ENCODE measurements at regions not wholly inside any gene's neighbourhood (a gene's known extent, or its start where the extent isn't known, plus 50 kb on each side); places are given as distances from the start of the nearest gene placed in this dataset.
"Not testable (repeated sequence)": the region's sequence is repeated elsewhere in the genome, so short reads cannot be mapped to it uniquely, and the experiment has no call there.

DNA sequence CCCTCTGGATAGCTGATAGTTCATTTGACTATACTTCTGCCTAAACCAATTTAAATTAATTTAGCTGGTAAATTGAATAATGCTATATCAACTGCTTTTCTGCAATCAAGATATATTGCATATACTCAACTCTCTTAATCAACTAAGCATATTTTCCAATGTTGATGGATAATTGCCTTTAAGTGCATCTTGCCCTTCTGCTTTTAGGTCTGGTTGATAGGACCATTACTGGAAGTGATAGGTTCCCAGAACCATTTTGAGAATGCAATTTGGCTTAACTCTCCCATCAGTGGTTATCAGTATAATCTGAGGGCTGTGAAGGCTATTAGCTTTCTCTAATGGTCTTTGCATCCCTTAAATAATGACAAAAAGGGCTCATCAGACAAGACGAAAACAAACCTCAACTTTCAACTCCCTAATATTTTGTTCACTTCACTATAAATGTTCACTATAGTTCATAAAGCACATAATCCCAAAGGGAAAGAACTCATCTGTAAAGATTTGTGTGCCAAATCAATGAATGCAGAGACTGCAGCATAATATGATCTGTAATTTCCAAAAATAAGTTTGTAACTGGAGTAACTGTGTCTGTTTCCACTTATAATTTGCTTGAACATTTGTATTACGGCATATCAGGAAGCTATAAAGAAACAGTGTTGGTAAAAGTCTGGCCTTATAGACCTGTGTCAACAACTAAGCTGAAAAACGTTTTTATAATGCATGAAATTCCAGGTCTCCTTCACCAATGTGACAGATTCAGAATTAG is 273.6 kb downstream of the FBXO8 start:
- DNase-seq = no peak

DNA sequence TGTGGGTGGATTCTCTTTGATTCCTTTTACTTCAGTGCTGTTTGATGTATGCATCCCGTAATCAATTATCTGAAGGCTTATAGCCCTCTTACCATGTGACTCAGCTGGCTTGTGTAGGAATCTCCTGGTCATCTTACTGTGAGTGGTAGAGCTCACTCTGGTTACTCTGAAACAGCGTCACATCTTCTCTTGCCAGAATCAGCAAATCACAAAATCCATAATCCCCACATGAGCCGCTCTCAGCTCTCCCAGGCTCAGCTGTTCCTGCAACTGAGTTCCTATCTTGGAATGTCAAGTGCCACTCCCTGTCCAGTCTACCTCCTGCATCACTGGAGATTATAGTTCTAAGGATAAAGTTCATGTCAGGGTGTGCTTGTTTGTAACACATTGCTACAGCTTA is 278.0 kb downstream of the FBXO8 start:
- DNase-seq = no peak

DNA sequence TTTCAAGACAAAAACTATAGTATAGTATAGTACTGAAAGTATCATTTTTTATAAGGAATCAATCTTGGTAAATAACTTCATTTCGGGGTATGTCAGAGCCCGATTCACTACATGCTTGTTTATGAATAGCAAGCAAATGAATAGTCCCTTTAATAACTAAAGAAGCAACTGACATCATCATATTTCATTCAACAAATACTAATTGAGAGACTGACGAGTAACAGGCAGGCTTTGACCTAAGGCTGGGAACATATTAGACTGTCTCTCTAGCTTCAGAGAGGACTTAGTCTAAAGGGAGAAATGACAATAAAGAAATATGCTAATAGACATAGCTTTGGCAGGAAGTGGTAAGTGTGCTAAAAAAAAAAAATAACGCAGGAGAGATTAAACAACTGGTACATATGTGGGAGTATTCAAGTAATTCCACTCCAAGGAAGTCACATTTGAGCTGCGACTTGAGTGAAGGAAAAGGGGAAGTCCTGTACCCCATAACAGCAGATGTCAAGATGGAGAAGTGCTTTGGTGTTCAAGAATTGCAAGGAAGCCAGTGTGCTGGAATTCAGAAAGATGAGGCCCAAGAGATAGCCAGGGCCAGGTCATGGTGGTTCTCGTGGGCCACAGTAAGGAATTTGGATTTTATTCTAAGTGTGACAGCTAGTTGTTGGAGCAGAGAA is 284.9 kb downstream of the FBXO8 start:
- DNase-seq = no peak

DNA sequence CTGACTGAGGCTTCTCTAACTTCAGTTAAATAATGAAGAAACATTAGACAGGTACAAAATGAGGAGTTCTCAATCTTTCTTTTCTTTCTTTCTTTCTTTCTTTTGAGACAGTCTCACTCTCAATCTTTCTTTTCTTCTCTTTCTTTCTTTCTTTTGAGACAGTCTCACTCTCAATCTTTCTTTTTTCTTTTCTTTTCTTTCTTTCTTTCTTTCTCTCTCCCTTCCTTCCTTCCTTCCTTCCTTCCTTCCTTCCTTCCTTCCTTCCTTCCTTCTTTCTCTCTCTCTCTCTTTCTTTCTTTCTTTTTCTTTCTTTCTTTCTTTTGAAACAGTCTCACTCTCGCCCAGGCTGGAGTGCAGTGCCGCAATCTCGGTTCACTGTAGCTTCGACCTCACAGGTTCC is 287.7 kb downstream of the FBXO8 start:
- DNase-seq = not testable (repeated sequence)

DNA sequence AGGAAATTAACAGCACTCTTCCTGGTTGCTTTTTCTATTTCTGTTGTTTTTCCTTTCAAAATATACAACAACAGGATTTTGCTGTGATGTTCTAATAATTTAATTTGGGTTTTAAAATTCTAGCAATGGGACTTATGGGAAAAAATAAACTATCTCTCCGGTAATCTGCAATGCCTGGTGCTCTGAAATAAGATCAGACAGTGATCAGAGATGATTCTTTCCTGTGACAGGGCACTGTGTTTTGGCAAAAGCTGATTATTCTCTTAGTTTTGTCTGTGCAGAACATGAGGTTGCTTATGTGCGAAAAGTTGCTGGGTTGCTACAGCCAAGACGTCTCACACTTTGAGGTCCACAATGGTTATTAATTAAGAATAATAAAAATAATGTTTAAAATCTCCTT is 291.7 kb downstream of the FBXO8 start:
- no peak for DNase-seq

DNA sequence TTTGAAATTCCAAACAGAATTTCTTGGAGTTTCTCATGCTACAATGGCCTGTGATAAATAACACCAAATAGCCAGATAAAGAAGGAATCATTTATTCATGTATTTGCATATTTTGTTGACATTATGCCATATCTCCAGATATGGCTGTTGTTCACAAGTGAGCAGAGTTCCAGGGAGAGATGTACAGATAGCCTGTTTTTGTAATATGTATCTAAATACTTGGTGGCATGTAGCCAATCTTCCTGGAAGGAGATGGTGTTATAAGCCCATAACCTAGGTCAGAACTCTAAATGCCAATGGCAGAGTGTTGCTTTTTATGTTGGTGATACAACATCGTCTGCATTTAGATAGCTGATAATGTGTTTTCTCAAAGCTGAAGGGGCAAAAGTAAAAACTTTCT is 292.2 kb downstream of the FBXO8 start:
- no peak for DNase-seq

DNA sequence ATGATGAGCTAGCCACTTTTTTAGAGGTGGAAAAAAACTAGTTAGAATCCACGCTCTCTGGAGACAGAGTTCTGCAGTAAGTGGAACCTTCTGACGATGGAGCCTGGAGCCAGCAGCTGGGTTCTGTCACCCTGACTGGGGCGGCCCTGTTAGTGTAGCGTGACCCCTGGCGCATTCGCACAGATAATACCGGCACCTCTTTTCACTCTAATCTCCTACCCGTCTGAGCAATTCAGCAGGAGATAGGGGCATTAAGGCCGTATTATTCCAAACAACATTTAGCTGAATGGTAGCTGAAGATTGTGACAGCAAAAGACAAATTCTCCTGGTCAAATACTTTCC is 292.6 kb downstream of the FBXO8 start:
- DNase-seq = peak; percentile 30

DNA sequence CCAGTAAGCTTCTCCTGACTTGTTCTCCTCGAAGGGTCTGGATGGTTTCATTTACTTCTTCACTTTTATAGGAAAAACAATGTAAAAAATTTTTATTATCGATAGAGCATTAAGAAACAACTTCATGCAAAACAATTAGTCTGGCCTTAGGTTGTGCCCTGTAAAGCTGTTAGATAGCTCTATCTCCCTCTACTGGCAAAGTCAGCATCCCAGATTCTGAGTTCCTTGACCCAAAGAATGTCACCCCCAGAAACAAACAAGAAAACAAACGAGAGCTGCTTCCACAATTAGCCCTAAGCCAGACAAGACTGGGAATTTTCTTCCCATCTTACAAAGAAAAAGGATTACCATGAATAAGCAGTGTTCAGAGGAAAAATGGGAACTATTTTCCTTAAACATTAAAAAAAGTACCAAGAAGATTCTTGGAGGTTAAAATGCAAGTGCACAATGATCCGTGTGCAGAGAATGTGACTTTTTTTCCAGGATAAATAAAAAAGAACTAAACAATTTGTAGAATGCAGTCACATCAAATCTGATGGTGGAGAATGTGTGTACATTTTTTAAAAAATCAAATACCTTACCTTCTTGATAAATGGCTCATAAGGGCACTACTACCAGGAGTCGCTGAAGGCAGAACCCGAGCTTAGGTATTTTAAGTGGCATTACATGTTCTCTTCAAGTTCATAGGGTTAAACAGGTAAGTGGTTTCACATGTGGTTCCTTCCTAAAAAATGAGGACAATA is 293.2 kb downstream of the FBXO8 start:
- DNase-seq = peak; percentile 18

DNA sequence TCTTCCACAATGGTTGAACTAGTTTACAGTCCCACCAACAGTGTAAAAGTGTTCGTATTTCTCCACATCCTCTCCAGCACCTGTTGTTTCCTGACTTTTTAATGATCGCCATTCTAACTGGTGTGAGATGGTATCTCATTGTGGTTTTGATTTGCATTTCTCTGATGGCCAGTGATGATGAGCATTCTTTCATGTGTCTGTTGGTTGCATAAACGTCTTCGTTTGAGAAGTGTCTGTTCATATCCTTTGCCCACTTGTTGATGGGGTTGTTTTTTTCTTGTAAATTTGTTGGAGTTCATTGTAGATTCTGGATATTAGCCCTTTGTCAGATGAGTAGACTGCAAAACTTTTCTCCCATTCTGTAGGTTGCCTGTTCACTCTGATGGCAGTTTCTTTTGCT is 319.9 kb downstream of the FBXO8 start:
- DNase-seq = not testable (repeated sequence)

DNA sequence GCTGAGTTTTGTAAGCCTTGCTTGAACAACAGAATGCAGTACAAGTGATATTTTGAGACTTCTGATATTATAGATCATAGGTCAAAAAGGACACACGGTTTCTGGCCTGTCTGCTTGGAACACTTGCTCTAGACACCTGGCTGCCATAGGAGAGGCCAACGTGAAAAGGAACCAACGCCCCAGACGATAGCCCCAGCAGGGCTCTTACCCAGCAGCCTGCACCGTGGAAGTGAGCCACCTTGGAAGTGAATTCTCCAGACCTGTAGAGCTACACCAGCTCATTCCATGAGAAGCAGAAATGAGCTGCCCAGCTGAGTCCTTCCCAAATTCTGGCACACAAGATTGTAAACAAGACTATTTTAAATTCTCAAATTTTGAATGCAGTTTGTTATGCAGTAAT is 323.1 kb downstream of the FBXO8 start:
- no peak for DNase-seq

DNA sequence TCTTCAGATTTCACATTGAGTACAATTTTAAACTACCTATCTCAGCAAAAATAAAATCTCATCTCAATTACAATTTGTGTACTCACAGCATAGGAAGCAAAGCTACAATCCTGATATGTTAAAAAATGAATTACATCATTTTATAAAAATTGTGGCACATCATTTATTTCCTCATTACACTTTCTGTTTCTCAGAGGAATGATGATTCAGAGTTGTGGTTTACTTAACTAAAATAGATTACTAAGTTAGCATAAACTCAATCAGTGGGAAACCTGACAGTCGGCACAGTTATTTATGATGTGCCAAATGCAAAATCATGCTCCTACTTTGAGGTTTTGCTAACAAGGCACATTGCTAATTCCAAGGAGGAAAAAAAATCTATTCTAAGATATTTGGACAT is 325.0 kb downstream of the FBXO8 start:
- DNase-seq = no peak

DNA sequence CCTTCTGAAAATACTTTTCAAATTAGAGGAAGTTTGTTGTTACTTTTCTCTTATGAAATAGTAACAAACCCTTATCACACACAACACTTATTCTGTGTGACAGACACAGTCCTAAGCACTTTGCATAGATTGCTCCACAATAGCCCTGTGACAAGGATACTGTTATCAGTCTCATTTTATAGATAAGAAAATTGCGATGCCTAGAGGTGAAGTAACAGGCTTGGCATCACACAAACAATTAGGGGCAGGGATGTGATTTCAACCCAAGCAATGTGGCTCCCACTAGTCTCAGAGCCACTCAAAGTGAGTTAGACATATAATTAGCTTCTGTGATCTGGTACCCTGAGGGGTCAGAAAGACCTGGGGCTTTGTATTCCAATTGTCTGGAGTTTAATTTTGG is 339.9 kb downstream of the FBXO8 start:
- no peak for DNase-seq

DNA sequence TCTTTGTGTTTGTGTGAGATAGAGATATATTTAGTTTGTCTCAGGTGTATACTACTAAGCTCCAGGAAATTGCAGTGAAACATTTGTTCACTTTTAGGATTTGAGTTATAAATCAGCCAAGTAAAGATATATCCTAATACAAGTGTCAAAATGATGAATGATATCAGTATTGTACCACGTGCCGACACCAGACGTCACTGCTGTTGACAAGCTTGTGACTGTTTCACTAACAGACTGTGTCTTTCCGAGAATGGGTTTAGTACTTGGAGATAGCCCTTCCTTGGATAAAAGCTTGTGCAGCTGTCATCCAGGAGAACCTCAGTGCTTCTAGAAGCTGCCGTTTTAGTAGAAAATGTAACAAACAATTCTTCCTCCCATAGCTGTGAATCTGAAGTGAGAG is 343.3 kb downstream of the FBXO8 start:
- DNase-seq = no peak

DNA sequence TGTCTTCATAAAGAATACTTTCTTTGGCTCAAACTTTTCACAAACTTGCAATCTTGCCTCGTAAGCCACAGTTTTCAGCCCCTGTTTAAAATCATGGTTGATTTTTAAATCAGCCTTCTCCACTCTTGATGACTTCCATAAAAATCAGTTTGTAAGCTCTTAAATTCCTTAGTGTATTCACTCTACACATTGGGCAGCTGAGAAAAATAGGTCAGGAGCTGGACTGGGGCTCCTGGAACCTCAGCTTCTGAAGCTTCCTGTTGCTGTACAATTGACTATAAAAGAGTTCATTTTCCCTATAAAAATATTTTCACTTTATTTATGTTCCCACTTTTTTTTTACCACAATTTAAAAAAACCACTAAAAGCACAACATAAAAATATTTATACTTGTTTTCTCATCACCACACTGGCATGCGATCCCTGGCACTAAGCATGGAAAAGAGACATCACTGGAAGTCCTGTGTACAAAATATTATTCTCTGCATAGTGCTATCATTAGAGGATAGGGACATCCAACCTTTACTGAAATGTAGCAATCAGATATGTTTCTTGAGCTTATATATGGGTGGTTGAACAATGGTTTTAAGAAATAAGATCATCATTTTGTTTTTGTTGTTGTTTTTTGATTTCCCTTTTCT is 345.7 kb downstream of the FBXO8 start:
- no peak for DNase-seq

DNA sequence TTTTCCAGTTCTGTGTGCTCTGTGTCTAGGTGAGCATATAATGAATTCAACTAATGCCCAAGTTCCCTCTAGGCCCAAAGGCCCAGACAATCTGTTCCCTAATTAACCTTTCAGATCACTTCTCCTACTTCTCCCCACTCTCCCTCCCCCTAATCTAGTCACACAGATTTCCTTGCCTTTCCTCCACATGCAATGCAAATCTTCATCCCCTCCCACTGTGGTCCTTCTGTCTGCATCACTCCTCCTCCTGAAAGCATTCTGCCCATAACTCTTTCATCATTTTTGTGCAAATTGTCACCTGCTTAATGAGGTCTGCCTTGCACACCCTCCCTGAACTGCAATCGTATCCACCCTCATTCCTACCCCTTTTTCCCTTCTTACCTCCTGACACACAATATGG is 346.6 kb downstream of the FBXO8 start:
- no peak for DNase-seq

DNA sequence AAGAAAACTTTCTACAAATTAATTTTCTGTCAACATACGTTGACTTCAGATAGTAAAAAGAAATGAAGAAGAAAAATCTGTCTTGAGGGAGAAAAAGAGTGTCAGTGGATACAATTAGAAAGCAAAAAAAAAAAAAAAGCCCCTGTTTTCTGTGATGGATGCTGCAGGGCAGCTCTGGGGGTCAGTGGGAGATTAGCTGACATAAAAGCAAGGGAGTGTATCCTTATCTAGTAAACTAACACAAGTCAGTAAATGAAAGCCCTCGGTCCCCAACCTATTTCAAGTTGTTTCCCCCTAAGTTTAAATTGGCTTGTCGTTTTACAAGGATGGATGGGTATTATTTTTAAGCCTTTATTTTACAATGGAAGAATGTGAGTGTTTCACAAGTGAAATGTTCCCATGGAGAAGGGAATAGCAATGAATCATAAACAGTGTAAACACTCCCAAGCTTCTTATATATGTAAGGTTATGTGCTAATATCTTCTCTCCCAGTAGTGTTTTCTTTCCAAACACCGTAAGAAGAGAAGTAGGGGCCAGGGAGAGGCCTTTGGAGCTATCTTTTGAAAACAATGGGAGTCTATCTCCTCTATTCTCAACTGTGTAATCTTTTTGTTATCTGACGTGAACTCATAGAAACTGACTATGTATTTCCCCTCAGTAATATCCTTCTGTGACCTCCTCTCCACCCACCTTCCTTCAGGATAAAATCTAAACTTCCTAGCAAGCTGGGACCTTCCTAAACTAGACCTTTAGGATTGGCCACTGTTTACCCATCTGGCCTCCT is 347.7 kb downstream of the FBXO8 start:
- DNase-seq = no peak

DNA sequence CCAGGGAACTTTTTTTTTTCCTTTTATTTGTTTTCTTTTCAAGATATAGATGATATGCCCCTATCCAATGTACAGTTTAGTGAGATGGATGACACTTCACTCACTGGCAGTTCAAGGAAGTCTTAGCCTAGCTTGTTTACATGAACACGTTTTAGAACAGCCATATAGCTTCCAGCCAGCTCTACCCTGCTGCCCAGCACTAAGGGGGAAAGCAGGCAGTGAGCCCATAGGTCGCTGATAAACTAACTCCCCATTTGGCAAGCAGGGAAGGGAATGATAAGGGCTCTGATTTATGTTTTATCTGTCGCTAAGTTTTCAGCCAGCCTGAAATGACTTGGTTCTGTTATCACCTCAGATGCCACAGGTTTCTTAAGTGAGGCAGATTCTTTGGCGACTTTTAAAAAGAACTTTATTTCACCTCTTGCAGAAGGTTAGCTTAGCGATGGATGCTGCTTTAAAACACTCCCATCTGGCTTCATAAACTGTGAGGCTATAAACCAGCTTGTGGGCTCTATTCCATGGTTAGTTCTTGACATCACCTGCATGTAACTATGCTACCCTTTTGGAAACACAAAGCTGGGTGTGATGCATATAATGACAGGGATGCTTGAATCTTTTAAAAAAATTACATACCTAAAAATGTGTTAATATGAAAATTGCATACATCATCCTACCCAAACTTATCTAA is 348.4 kb downstream of the FBXO8 start:
- DNase-seq = no peak

DNA sequence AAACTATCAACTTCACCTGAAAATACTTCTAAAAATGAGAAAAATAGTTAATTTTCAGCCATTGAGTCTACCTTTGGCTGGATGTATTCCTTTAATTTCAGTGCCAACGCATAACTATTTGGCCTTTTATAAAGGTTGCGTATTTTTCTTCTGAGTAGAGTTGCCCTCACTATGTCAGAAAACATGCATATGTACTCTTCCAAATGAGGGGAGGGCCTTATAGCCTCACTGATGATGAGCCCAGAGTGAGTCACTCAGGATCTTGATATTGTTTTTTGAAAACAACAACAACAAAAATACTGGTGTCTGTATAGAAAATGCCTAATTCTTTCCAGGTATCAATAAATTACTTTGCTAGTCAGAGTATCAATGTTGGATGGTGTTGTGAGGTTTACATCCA is 349.3 kb downstream of the FBXO8 start:
- no peak for DNase-seq

DNA sequence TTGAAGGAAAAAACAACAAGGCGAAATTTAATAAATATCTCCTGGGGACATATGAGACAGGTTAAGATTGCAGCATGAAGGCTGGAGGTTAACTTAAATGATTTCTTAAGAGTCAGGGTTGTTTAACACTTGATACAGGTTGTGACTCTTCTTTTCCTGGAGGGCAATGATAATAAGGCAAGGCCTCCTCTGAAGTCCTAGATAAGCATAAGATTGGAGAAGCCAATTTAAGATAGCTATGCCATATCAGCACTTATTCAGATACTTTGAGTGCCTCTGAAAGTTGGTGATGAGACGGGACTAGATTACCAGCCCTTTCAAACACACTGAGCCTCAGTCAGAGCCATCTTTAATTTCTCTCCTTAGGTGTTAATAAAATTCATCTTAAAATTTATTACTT is 350.8 kb downstream of the FBXO8 start:
- no peak for DNase-seq

DNA sequence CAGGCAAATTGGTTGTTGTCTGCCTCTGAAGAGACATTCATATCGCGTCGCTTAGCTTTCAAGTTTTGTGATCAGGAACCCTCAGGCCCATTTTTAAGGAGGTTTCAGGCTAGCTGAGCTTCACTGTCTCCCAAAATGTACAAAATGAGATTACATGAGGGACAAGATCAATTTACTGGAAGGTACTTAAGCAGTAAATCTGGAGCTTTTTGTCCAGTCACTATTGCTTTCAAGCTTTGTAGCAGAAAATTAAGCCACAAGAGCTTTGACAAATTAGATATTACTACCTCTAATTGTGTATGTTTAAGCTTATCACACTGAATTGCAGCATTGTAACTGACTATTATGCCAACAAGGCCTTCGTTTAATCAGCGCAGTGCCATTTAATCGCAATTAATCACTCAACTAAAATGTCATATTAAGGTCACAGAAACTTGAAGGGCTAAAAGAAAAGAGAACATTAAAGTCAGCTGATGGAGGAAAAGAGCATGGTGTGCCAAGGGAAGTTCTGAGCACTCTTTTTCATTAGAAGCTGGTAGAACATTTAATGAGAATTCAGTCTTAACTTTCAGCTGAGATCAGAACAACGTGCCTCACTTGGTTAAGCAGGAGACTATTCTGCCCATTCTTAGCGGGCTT is 353.0 kb downstream of the FBXO8 start:
- DNase-seq = no peak

DNA sequence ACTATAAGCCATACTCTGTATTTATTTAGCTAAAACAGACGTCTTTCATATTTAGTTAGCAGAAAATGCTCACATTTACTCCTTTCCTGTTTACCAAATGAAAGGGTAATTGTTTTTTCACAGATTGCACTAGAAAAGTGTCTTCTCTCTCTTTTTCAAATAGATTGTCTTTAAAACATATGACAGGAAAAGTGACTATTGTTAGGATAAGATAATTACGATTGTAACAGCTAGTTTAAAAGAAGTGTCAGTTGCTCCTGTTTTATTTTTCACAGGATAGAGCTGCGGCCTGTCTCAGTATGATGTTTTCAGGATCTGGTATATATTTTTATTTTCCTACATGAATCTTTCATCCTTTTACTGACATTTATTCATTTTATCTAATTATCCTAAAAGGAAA is 353.5 kb downstream of the FBXO8 start:
- DNase-seq = no peak

Data from right kidney (tissue), 1 donor.